ENCODE measurements at regions not wholly inside any gene's neighbourhood (a gene's known extent, or its start where the extent isn't known, plus 50 kb on each side); places are given as distances from the start of the nearest gene placed in this dataset.

GRCh38 chr5:82526540-82526939 is 248.4 kb upstream of the RPS23 start:
- TF ChIP-seq CTCF (IDR thresholded peaks at IDR 0.05), result no peak
- TF ChIP-seq SIN3A (IDR thresholded peaks at IDR 0.05; ENCODE audit: borderline replicate concordance, insufficient read depth, low read depth, low read length), result no peak
- TF ChIP-seq POLR2AphosphoS5 (IDR thresholded peaks at IDR 0.05; ENCODE audit: low read depth, low read length), result no peak
